HG03342 (cell line): ENCODE measurements at regions not wholly inside any gene's neighbourhood (a gene's known extent, or its start where the extent isn't known, plus 50 kb on each side); places are given as distances from the start of the nearest gene placed in this dataset.
"Not testable (repeated sequence)": the region's sequence is repeated elsewhere in the genome, so short reads cannot be mapped to it uniquely, and the experiment has no call there.

Source experiments
- ATAC-seq: cut with Tn5 transposase; IDR thresholded peaks from one replicate; pipeline ENCODE4 v1.9.1; 2021; ENCODE audit warnings: mild to moderate bottlenecking, moderate library complexity; ENCODE audit not compliant: unreplicated experiment

DNA sequence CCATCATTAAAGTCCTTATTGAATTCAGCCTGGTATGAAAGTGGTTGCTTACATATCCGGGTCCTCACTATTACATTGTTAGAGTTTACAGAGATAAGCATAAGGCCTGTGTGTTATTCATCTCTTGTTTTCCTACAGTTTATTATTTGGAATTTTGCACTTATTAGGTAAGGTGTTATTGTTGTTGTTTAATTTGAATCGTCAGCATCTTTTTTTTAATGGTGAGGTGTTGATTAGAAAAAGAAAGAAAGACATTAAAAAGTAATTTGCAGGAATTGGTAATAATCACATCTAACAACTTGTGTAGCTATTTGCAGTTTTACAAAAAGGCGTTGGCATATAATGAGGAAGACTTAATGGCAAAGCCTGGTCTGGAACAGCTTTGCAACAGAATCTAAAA, 158.6 kb downstream of the SAMD5 start:
- no peak for ATAC-seq

DNA sequence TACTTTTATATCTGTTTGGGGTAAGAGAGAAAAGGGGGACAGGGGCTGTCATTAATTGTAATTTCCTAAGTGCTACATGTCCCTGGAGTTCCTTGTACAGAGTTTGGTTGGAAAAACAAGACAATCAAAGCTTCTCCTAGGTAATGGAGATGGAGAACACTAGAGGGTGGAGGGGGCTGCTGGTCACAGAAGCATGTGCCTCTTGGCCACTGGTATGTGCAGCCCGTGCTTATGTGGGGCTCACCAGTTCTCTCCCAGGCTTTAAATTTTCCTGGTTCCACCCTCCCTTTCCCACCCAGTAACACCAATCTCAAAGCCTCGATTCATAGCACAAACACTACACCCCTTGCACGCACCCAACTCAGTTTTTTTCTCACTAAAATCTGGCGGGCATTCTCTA, 165.6 kb downstream of the SAMD5 start:
- no peak for ATAC-seq

DNA sequence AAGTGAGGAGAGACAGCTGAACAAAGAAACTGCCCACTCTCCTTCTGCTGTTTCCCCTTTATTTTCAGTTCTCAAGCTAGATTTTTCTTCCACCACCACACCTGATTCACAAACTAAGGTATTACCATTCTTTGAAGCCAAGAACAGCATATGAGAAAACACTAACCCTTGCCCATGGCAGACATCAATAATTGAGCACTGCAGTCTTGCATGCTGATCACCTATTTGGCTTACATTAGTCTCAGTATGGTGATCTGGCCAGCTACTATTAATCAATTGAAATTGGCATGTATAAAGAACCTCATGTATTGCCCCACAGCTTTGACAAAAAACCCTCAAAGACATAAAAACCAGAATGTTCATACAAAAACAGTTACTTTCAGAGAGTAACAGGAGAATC, 166.3 kb downstream of the SAMD5 start:
- no peak for ATAC-seq

DNA sequence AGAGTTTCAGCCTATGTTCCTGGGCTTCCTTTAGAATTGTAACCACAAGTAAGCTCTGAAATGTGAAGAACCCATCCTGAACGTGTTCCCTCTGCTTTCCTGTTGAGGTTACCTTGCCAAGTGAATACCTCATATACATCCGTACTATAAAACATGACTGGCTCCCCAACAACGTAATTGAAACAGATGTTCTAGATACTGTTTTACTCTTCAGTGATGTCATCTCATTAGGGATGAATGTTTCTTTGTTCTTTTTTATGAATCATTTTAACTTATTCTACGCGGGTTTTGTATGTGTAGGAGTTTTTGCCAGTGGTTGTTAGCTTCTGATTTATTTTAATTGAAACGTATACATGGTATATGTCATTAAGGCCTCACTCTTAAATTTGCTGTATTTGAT, 166.8 kb downstream of the SAMD5 start:
- ATAC-seq, result no peak

DNA sequence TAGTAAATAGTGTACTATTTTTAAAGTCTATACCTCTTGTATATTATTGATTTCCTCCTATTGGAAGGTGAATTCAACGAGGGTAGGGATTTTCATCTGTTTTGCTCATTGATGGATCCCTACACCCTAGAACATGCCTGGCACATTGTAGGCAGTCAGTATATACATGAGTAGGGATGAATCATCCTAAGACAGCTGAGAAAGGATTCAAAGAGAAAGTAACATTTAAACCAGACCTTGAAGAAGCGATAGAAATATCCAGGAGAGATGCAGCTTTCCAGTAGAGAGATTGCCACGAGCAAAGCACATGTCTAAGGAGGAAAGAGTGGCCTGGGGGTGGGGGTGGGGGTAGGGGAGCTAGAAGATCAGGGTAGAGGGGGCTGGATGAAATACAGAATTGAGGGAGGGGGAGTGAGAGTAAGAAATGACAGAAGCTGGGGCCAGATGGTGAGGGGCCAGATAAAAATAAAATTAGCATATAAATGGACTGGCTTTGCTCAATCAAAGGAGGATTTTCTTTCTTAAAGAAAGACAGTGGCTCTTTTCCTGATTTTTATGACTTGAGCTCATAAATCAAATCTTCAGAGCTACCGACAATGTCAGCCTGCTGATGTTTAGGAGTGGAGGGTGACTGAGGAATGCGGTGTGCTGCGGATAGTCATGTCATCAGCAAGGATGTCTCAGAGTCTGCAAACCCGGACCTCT, 168.2 kb downstream of the SAMD5 start:
- ATAC-seq, result no peak

DNA sequence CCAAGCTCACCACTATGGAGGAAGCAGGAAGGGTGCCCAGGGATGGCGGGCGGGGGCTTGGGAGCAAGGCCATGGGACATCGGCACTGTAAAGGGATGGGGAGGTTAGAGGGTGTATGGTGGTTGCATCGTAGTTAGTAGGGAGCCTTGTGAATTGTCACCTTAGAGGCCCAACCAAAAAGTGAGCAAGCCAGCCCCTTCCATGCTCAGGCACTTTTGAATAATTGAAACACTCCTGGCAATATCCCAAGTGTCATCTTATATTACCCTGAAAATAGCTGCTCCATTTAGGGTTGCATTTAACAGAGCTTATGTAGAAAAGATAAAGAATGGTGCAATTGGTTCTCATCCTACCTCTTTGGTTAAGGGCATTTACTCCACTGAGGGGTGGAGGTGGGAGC, 169.2 kb downstream of the SAMD5 start:
- ATAC-seq, result no peak

DNA sequence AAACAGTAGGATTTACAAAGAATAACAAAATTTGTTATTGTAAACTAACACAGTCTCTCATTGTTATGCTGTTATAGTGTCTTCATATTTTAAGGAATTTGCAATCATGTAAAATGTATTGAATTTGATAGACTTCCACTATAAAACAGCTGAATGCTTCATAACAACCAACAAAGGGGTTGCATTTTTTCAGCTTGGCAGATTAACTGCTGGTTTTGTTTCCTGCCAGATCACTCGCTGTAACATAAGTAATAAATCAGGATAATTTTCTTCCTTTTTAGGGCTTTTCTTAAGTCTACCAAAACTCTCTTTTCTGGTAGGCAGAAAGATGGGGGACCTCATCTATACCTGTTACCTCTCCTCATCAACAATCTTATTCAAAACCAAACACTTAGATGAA, 169.8 kb downstream of the SAMD5 start:
- no peak for ATAC-seq

DNA sequence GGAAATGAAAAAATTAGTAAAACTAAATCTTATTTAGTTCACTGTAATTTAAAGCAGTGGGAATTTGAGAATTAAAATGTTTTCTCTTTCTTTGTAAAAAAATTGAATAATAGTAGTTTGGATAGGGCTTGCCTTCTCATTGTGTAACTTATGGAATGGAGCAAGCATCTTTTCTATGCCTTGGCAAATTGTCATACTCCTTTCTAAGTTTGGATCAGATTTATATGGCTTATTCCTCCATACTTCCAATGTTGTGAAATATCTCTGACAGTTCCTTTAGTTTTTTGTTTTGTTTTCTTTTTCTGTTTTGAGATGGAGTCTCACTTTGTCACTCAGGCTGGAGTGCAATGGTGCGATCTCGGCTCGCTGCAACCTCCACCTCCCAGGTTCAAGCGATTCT, 176.4 kb downstream of the SAMD5 start:
- no peak for ATAC-seq

DNA sequence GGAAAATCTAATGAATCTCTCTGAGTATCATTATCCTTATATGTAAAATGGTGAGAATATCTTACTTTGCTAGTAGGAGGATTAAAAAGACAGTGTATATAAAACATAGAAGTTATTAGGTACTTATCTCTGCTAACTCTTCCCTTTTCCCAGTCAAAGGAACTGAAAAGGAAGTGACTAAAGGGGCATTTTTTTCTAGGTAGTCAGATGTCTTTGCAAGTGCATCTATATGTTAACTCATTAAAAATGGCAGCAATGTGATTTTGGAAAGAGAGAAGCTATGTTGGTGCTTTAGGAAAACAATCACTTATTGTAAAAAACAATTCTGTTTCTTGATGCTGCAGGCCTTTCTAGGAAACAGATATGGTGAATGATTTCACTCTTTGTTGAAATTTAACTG, 180.9 kb downstream of the SAMD5 start:
- no peak for ATAC-seq

DNA sequence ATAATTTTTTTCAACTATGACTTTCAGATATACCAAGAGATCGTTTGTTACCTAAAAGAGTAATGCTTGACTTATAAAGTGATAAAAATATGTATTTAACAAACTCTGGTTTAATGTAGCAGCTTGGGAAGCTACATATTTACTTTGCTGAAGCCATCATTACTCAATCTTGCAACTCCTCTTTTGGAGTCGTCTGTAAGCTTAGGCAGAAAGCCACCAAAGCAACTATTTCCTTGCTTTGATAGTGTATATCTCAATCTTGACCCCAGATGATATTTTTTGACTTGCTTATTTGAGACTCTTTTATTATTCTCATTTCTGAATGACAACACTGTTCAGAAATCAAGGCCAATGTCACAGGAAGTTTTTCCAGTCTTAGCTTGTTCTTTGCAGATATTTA, 183.0 kb downstream of the SAMD5 start:
- ATAC-seq, result no peak

DNA sequence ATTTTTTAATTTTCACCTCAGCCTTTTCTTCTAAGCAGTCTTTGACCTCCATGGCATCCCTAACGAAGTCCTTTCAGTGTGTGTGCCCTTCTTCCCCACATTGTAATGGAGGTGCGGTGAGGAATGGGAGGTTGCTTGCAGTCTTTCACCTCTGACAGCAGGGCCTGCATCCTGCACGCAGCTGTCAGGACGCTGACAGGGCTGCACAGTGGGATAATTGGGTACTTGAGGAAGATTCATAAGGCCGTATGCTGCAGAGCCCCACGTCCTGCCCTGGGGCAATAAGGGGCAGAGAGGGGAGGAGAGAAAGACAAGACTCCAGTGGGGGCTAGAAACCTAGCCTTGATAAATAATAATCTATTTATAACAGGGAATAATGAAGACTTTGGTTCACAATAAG, 184.7 kb downstream of the SAMD5 start:
- no peak for ATAC-seq

DNA sequence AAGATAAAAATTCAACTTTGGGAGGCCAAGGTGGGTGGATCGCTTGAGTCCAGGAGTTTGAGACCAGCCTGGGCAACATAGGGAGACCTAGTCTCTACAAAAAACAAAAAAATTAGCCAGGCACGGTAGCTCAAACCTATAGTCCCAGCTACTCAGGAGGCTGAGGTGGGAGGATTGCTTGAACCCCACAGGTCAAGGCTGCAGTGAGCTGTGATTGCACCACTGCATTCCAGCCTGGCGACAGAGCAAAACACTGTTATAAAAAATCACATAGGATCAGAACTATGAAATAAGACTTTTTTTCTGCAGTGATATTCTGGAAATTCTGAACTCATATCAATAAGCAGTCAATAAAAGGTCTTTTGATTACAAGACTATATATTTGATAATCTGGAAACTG, 186.1 kb downstream of the SAMD5 start:
- ATAC-seq, result not testable (repeated sequence)

DNA sequence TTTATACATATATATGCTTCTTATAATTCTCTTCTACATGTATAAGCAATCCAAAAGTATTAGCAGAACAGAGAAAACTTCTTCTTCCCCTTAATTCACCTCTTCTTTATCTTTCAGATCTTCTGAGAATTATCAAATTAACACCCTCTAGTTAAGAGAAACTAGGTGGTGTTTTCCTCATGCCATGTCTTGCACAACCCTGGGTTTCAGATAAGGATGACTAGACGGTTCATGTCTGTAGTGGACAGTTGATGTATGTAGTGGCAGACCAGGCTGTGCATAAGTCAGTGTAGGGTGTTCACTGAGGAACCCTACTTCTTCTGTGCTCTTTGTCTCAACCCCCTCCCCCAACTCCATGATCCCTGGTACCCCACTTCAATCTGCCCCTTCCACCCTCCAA, 187.3 kb downstream of the SAMD5 start:
- ATAC-seq, result no peak

DNA sequence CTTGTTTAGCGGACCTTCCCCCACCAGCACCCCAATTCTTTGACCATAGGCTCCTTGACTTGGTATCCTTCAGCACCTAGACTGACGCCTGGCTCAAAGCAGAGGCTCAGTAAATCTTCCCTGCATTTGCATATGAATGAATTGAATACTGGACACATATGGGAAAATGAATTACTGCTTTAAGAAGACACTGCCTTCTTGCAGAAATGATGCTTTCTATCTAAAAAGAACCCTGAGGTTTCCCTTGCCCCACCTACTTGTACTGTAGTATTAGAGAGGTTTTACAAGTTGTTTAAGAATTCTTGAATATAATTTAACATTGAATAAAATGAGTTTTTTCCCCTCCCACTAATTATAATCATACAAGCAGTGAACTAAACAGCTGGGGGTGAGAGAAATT, 190.7 kb downstream of the SAMD5 start:
- ATAC-seq, result no peak

DNA sequence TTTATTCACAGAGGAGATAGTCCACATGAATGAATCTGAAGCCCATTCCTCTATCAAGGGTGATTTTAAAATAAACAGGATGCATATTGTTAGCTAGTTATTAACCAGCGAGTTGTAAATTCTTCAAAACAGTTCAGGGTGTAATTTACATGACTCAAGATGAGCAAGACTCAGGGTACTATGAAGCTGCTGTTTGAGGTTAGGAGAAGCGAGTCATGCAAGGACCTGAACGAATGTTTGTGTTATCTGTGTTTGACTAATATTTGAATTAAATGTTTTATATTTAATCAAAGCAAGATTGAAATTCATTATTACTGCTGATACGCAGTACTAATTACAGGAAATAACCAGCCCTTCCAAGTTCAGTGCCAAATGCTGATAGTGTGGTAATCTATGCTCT, 191.1 kb downstream of the SAMD5 start:
- ATAC-seq, result no peak

DNA sequence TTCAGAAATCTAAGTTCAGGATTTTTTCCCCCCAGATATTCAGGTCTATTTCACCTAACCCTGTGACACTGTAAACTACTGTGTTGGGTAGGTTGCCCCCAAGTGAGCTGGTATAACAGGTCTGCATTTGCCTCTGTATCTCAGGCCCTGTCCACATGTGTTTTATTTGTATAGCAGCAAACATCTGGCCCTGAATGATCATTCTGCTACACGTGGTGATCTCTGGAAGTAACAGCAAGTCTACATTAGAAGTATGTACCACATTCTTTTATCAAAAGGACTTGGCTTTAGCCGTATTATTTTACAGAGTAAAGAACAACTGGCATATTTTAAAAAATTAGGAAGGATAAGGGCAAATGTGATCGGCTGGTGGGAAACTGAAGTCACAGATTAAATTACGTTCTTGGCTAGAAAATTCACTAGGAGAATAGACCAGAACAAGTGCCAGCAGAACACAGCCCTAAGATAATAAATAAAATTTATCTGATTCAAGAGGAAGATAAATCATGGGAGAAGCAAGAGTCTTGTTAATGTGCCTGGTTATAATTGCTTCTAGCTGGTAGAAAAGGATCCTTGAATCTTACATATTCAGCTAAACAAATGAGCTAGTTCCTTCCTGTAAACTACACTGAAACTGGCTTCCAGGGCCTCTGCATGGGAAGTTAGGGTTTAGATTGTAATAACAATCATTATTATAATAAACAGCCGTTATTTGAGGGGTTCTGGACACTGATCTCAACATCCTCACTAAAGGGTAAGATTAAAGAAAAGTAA, 192.1 kb downstream of the SAMD5 start:
- no peak for ATAC-seq

DNA sequence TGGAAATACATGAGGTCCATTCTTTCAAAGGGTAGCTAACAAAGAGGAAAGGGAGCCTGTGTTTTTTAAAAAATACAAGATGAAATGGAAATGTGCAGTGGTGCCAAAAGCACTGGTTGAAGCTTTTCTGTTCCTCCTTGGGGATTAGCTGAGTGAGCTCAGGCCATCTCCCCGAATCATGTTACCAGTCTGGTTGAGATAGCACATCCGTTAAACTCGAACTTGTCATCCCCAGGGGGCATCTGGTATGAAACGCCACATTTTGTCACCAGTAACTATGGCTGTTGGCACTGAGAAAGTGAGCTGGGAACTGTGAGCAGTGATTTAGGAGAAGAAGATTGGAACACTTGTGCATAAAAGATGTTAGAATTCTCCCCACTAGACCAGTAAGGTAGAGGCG, 196.2 kb downstream of the SAMD5 start:
- no peak for ATAC-seq

DNA sequence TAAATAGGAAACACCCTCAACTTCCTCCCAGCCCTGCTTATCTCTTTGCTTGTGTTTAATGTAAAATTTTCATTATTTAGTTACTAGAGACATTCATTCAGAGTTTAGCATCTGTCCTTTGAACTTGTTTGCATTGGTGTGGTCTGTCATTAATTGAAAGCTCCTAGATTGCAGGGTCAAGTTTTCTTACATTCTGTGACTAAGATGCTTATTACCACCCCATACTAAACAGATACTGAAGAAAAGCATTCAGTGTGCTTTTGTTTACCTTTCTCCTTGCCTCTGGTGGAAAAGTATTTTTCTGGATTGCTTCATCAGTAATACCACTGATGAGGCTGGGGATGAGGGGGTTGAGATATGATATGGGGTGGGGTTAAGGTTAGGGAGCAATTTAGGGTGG, 199.0 kb downstream of the SAMD5 start:
- no peak for ATAC-seq

DNA sequence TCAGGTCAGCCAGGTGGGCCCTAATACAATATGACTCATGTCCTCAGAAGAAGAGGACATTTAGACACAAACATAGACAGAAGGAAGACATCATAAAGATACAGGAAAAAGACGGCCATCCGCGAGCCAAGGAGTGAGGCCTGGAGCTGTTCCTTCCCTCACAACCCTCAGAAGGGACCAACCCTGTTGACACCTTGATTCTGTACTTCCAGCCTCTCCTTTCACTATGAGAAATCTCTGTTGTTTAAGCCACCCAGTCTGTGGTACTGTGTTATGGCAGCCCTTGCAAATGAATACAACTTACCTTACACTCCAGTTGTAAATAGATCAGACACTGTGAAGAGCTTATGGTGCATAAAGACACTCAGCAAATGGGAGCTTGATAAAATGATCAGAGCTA, 199.7 kb downstream of the SAMD5 start:
- ATAC-seq, result no peak

DNA sequence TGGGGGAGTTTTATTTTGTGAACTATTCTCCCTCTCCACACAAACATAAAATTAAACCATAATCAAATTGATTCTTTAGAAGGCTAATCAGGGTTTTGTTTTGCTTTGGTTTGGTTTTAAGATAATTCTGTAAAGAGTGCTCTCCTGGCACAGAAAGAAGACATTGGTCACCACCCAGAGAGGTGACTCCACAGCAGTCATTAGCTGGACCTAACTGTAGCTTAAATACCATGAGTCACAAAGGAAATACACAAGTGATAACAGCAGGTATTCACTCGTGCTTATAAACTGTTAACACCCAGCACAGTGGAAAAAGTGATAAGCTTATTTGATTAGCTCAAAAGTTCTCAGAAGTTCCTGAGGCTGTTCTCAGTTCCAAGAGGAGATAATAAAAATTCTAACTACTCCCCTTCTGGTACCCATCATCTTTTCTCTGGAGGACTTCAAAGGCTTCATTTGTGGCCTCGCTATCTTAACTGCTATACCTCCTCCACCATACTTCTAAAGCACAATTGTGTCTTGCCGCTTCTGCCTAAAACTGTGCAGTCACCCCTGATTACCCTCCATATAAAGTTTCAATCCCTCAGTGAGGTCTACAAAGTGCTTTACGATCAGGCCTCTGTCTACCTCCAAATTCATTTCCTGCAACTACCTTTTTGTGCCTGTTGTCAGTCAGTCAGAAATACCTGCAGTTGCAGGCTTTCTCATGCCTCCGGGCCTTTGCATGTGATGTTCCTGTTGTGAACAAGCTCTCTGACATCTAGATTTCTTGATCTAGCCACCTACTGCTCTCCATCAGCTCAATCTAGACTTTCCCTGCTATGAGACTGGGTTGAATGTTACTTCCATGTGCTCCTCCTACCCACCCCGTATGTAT, 201.1 kb downstream of the SAMD5 start:
- ATAC-seq, result no peak

DNA sequence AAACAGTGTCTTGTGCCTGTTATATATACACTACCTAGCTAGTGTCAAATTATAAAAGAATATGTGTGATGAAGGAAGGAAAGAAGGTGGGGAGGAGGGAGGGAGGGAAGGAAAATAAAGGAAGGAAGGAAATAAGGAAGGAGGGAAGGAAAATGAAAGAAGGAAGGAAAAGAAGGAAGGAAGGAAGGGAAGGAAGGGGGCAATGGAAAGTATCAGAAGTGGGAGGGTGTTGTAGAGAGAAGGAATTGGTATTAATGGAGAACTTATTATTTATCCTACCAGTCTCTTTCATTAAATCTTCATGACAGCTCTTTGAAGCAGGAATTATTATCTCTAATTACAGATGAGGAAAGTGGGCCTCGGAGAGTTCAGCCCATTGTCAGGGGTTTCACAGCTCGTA, 202.4 kb downstream of the SAMD5 start:
- ATAC-seq, result no peak

DNA sequence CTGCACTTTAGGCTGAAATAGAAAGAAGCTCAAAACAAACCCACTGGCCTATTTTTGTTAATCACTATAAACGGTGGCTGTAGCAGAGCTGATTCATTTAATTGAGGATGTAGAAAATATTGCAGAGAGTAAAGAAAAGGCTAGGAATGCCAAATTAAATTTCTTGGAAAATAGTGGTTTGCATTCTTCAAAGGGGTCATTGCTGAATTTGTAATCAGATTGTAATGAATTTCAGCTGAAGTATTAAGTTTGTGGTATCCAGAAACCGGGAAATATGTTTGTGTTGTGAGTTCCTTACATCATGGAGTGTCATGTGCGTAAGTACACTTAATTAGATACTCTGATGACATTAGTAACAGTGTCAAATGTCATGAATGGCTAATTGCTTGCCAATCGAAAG, 203.0 kb downstream of the SAMD5 start:
- no peak for ATAC-seq
